HG03045 (cell line): ENCODE measurements at regions not wholly inside any gene's neighbourhood (a gene's known extent, or its start where the extent isn't known, plus 50 kb on each side); places are given as distances from the start of the nearest gene placed in this dataset.

ENCODE experiments used
- ATAC-seq: cut with Tn5 transposase; IDR thresholded peaks from one replicate; pipeline ENCODE4 v1.9.1; 2021; ENCODE audit warnings: mild to moderate bottlenecking, moderate library complexity; ENCODE audit not compliant: unreplicated experiment

- no peak for ATAC-seq
Measured at GRCh38 chr16:65991149-65991701, 375.3 kb upstream of the CDH5 start.

GRCh38 chr16:65989861-65990604 lies 376.5 kb upstream of the CDH5 start:
- ATAC-seq: no peak

- ATAC-seq: no peak
Measured at GRCh38 chr16:65988024-65988595, 378.4 kb upstream of the CDH5 start.

DNA sequence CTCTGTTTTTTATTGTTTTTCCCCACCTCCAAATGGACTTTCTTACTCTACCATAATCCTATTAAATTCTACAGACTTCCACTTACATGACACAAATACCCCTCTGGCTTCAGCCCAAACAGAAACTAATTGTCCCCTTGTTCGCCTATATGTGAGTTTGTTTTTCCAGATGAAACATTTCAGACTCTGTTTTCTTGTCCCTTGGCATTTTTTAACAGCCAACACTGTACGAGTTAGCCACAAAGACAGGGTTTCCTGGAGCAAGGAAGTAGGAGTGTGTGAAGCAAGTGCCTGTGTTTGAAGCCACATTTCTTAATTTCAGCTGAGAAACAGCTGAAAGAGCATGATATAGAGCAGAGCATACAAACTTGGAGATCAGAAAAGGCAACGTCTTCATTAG lies 382.2 kb upstream of the CDH5 start:
- no peak for ATAC-seq

GRCh38 chr16:65981057-65981456 lies 385.4 kb upstream of the CDH5 start:
- no peak for ATAC-seq

DNA sequence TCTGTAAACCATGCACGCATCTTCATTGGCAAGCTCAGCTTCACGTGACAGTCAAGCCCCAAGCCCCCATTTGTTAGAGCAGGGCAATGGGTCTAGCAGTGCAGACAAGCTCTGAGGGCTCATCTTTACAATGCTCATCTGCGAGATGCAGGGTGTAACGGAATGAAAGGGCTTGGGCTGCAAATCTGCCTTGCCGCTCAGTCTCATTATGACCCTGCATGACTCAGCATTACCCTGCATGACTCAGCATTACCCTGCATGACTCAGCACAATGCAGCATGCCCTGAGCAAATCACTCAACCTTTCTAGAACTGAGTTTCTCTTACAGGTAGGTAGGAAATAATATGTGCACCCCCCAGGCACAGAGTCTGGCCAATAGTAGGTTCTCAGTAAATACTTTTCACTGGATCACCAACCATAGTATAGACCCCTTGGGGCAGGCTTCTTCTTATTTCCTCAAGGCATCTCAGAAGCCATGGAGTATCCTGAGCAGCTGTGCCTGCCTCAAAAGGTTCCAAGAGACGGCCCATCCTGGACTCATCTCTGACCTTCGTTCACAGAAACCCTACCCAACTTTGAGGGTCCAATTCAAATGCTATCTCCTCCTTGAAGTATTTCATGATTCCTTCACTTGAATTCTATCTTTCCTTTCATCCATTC lies 391.3 kb upstream of the CDH5 start:
- ATAC-seq: no peak

DNA sequence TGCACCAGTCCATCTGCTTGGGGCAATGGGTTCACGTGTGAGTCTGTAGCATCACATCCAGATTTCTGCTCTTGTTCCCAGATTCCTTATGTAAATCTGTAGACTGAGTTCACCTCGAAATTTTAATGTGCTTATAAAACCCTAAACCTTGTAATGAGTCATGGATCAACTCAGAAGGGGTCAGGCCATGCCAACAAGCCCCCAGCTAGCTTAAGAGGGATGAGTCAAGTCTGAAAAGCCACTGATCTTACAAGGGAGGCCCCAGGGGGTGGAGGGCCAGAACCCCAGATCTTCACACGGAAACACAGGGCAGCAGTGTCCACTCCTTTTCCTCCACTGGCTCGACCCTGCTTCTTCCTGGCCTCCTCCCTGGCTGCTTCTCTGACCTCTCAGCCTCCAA lies 399.1 kb upstream of the CDH5 start:
- ATAC-seq: no peak

GRCh38 chr16:65965628-65966027 lies 400.9 kb upstream of the CDH5 start:
- no peak for ATAC-seq

DNA sequence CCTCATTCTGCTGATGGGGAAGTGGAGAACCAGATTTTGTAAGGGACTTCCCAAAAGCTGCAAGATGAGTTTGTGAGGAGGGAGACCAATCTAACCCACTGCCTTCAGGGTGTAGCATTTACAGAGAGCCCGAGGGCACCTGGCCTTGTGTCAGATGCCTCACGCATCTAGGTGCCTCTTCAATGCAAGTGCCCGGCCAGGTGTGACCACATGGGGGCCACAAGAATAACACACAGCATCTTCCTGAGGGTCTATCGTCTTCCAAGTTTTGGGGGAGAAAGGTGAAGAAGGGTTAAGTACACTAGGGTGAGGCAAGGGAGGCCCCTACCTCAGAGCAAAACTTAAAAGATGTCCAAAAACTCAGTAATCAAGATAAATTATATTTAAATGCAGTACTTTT lies 401.7 kb upstream of the CDH5 start:
- no peak for ATAC-seq

GRCh38 chr16:65961476-65962143 lies 404.9 kb upstream of the CDH5 start:
- no peak for ATAC-seq

DNA sequence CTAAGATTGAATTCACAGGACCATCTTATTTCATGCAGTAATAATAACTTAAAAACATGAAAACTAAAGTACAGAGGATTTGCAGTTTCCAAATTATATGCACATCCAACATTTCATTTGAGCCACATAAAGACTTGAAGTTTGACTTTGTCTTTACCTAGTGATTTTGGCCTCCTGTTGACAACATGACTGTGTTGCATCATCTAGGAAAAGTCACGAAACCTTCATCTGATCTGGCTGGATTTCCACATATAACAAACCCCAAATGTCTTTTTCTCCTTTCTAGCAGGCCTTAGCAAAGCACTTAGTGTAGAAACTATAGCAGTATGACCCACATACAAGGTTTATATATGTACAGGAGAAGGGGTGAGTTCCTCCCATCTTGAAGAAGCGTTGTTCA lies 406.5 kb upstream of the CDH5 start:
- ATAC-seq: no peak

DNA sequence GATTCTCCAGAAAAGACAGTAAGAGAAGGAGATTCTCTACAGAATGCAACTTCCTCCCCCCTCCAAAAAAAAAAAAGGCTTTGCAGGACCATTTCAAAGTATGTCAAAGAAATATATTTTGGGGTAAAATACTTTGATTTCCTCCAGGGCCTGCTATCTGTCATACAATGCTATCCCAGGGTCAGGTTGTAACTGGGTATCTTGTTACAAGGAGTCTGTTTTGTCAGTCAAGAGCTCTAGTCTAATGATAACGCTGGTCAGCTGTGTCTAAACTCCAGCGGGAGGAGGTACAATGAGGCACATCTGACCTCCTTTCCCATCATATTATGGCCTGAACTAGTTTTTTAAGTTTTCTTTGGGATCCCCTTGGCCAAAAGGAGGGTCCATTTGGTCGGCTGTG lies 408.4 kb upstream of the CDH5 start:
- ATAC-seq: no peak

DNA sequence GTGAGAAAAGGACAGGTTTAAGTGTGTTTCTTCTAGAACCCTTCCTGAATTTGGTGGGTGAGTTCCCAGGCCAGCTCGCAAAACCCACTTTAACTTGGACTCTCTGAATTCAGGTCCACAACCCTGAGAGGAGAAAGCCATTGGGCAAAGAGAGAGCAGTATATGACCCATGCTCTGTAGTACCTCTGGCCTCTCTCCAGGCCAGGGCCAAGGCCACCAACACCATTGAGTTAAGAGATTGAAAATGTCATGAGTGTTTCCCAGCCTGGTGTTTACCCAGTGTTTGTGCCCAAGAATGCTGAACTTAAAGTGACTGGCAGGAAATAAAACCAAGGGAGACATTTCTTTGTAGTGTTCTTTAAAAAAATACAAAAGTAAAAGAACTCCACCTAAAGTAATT lies 410.4 kb upstream of the CDH5 start:
- no peak for ATAC-seq

DNA sequence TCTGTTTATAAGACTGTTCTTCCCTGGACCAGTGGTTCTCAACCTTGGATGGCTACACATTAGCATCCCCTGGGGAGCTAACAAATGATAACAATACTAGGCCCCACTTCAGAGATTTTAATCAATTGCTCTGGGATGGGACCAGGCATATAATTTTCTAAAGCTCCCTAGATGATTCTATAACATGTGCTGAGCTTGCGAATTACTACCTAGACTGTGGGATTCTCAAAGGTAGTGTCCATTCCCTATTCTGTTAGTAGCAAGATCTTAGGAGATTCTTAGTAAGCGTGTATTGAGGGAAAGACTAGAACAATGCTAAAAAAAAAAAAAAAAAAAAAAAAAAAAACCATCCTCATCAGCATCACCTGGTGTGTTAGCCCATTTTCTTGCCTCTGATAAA lies 412.0 kb upstream of the CDH5 start:
- ATAC-seq: no peak

- ATAC-seq: no peak
Measured at GRCh38 chr16:65950211-65950610, 416.3 kb upstream of the CDH5 start.

GRCh38 chr16:65948361-65948760 lies 418.1 kb upstream of the CDH5 start:
- no peak for ATAC-seq

GRCh38 chr16:65947951-65948350 lies 418.5 kb upstream of the CDH5 start:
- no peak for ATAC-seq

DNA sequence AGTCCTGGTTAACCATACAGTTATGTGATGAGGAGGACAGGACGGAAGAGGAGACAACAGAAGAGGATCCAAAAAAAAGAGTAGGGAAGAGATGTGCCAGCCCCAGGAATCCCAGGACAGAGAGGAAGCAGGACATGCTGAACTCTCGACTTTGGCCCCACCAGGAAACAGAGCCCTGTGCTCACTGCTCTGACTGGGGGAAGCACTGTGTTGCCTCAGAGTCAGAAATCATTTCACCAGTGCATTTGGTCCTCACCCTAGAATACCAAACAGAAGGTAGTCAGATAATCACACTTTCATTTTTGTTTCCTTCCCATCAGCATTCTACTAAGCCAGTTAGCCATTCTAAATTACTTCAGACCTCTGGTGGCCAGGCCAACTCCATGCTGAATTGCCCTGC lies 421.0 kb upstream of the CDH5 start:
- ATAC-seq: no peak

- ATAC-seq: no peak
Measured at GRCh38 chr16:65944361-65944760, 422.1 kb upstream of the CDH5 start.

DNA sequence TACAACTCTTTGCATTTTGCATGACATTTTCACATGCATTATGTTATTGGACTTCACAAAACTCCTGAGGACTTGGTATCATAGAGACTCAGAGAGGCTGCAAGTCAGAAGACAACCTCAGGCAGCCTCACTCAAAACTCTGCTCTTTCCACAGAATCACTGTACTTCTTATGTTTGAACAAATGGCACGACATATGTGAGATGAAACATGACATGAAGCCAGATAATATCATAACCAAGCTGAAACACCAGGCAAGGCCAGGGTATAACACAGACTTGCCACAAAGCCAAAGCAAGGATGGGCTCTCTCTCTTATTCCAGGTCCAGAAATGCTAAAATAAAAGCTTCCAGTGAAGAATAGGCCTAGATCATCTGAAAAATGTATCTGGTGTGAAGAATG lies 425.8 kb upstream of the CDH5 start:
- no peak for ATAC-seq

DNA sequence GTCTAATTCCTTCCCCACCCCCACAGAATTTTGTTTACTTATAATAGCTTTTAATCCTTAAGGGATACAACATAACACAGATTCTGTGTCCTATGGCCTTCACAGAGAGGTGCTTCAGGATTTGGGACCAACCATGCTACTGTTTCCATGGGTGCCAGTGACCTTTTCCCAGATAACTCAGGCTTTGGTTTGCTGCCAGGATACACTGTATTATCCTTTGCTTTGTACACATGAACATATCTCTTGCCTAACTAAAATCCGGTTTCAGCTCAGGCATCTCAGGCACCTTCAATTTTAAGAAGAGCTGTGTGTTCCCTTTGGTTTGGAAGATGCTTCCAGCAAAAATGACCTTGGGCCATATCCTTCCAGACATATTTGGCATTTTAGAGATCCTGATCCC lies 428.4 kb upstream of the CDH5 start:
- ATAC-seq: no peak

DNA sequence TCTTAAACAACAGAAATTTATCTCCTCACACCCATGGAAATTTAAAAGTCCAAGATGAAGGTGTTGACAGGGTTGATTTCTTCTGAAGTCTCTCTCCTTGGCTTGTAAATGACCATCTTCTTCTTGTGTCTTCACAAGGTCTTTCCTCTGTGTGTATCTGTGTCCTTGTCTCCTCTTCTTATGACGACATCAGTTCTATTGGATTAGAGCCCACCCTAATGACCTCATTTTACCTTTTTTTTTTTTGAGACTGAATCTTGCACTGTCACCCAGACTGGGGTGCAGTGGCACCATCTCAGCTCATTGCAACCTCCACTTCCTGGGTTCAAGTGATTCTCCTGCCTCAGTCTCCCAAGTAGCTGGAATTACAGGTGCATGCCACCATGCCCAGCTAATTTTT lies 429.0 kb upstream of the CDH5 start:
- ATAC-seq: no peak
